Mesendoderm (in vitro differentiated cells): ENCODE measurements at regions not wholly inside any gene's neighbourhood (a gene's known extent, or its start where the extent isn't known, plus 50 kb on each side); places are given as distances from the start of the nearest gene placed in this dataset.
A peak's percentile ranks its signal among the peaks of the same experiment; 100 is the strongest.
"Not testable (repeated sequence)": the region's sequence is repeated elsewhere in the genome, so short reads cannot be mapped to it uniquely, and the experiment has no call there.

Experiments used
- DNase-seq: peaks from one replicate; pipeline ENCODE4 v3.0.0; 2013
- H2AK5ac ChIP-seq: 2 replicates; pipeline ENCODE4 v1.6.1; 2013; ENCODE audit warnings: low read length, inconsistent platforms
- H2BK120ac ChIP-seq: 2 replicates; pipeline ENCODE4 v1.6.1; 2013; ENCODE audit warnings: low read depth, mild to moderate bottlenecking, low read length, moderate library complexity, mixed read lengths
- H2BK15ac ChIP-seq: replicated peaks from 2 replicates; pipeline ENCODE4 v1.6.1; 2013; ENCODE audit warnings: low read depth, mild to moderate bottlenecking, moderate library complexity
- H2BK5ac ChIP-seq: 2 replicates; pipeline ENCODE4 v1.6.1; 2013; ENCODE audit warnings: low read length, inconsistent platforms
- H3K18ac ChIP-seq: 2 replicates; pipeline ENCODE4 v1.6.1; 2013; ENCODE audit warnings: mild to moderate bottlenecking, low read length, mixed read lengths
- H3K23ac ChIP-seq: one replicate; pipeline ENCODE4 v1.6.1; 2013; ENCODE audit warnings: low read length
- H3K27ac ChIP-seq: 2 replicates; pipeline ENCODE4 v1.5.1; 2013; ENCODE audit warnings: low read depth, mild to moderate bottlenecking, inconsistent platforms, low read length, moderate library complexity
- H3K27me3 ChIP-seq: 2 replicates; pipeline ENCODE4 v1.6.1; 2013; ENCODE audit warnings: low read length, control low read depth, mild to moderate bottlenecking, inconsistent platforms; ENCODE audit not compliant: insufficient read depth, poor library complexity
- H3K36me3 ChIP-seq: 2 replicates; pipeline ENCODE4 v1.6.1; 2013; ENCODE audit warnings: low read length, inconsistent platforms; ENCODE audit not compliant: control insufficient read depth, insufficient read depth
- H3K4ac ChIP-seq: one replicate; pipeline ENCODE4 v1.6.1; 2013; ENCODE audit warnings: low read depth, mild to moderate bottlenecking, low read length, moderate library complexity
- H3K4me1 ChIP-seq: 2 replicates; pipeline ENCODE4 v1.6.1; 2013; ENCODE audit warnings: low read depth, low read length, inconsistent platforms; ENCODE audit not compliant: control insufficient read depth
- H3K4me2 ChIP-seq: 2 replicates; pipeline ENCODE4 v1.6.1; 2013; ENCODE audit warnings: low read length
- H3K4me3 ChIP-seq: 2 replicates; pipeline ENCODE4 v1.5.1; 2013; ENCODE audit warnings: mild to moderate bottlenecking, low read length
- H3K56ac ChIP-seq: one replicate; pipeline ENCODE4 v1.6.1; 2013; ENCODE audit warnings: low read length
- H3K79me1 ChIP-seq: 2 replicates; pipeline ENCODE4 v1.6.1; 2013; ENCODE audit warnings: low read length, inconsistent platforms
- H3K79me2 ChIP-seq: 2 replicates; pipeline ENCODE4 v1.6.1; 2013; ENCODE audit warnings: mild to moderate bottlenecking, low read length; ENCODE audit not compliant: control insufficient read depth, insufficient read depth
- H3K9ac ChIP-seq: 2 replicates; pipeline ENCODE4 v1.6.1; 2013; ENCODE audit warnings: low read length, inconsistent platforms
- H4K5ac ChIP-seq: one replicate; pipeline ENCODE4 v1.6.1; 2013; ENCODE audit warnings: low read length
- H4K8ac ChIP-seq: one replicate; pipeline ENCODE4 v1.6.1; 2013; ENCODE audit warnings: low read depth, mild to moderate bottlenecking, control low read depth, low read length, moderate library complexity
- WGBS: extraction: QIAGEN DNeasy Blood & Tissue Kit; methylation state at CpG from one replicate; pipeline ENCODE4 v1.1.7; 2013; ENCODE audit warnings: low lambda C conversion rate, missing lambda C conversion rate; ENCODE audit not compliant: insufficient coverage; ENCODE audit errors: extremely low coverage; 5-methylcytosine and 5-hydroxymethylcytosine counted together

DNA sequence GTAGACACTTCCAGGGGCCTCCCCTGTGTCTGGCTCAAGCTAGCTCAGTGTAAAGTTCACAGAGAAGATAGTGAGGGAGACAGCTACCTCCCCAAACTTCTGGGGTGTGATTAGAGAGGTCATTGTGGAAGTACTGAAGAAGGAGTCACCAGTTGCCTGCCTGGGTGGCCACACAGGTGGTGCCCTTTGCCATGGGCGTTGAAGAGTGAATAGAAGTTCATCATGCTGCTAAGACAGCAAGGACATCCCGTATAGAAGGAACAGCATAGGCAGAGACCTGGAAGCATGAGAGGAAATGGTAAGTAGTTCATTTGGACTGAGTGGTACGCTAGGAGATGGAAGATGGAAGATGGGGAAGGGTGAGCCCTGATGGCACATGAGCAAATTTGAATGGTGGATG lies 110.1 kb downstream of the PJA1 start:
- H4K8ac ChIP-seq, result no peak overlapping the region
- H2BK120ac ChIP-seq, result no peak overlapping the region
- no peak overlapping the region for H4K5ac ChIP-seq
- no peak overlapping the region for H3K27ac ChIP-seq
- H3K79me2 ChIP-seq, result no peaks in the 10 kb centered on the region
- no peak overlapping the region for H3K23ac ChIP-seq
- H3K9ac ChIP-seq, result no peak overlapping the region
- H3K27me3 ChIP-seq, result no peaks in the 10 kb centered on the region
- peaks cover 3% of the 10 kb centered on the region for H3K4me1 ChIP-seq
- H3K4ac ChIP-seq, result no peak overlapping the region
- no peaks in the 10 kb centered on the region for H3K79me1 ChIP-seq
- H2AK5ac ChIP-seq, result no peak overlapping the region
- no peak overlapping the region for H3K56ac ChIP-seq
- no peak for DNase-seq
- no peak overlapping the region for H2BK5ac ChIP-seq
- no peak overlapping the region for H2BK15ac ChIP-seq
- H3K4me3 ChIP-seq, result no peak overlapping the region
- no peak overlapping the region for H3K4me2 ChIP-seq
- no peaks in the 10 kb centered on the region for H3K36me3 ChIP-seq
- H3K18ac ChIP-seq, result no peak overlapping the region
- WGBS, result no CpG with 5 or more reads among the region's 3 CpGs

- not testable (repeated sequence) for H4K5ac ChIP-seq, H3K23ac ChIP-seq, H3K4me1 ChIP-seq, H3K9ac ChIP-seq, H3K27ac ChIP-seq, H3K4me3 ChIP-seq, H3K18ac ChIP-seq, H3K27me3 ChIP-seq, H4K8ac ChIP-seq, H3K79me2 ChIP-seq, H2AK5ac ChIP-seq, H3K36me3 ChIP-seq, H2BK15ac ChIP-seq, H3K4me2 ChIP-seq, H3K79me1 ChIP-seq, H3K56ac ChIP-seq, H3K4ac ChIP-seq, DNase-seq, H2BK5ac ChIP-seq, H2BK120ac ChIP-seq
- WGBS, result no CpG with 5 or more reads among the region's 3 CpGs
Observed at GRCh38 chrX:69054497-69054896, 110.8 kb downstream of the PJA1 start.

DNA sequence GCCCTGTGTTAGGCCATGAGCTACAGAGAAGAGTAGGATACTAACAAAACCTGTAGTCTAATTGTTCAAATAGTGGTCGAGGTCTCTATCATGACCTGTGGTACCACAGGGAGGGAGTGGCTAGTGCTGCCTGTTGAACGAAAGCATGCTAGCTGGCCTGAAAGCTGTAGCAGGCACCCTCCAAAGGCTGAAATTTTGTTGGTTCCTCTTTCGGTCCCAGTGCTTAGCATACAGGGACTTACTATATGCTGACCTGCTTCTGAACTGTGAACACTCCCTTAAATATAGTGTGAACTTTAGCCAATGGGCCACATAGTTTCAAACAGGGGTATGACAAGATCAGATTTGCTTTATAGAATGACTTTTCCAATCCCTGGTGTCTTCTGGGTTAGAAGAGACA lies 113.4 kb downstream of the PJA1 start:
- WGBS, result no CpG with 5 or more reads among the region's 3 CpGs
- no peak overlapping the region for H3K4me2 ChIP-seq
- no peak overlapping the region for H2AK5ac ChIP-seq

DNA sequence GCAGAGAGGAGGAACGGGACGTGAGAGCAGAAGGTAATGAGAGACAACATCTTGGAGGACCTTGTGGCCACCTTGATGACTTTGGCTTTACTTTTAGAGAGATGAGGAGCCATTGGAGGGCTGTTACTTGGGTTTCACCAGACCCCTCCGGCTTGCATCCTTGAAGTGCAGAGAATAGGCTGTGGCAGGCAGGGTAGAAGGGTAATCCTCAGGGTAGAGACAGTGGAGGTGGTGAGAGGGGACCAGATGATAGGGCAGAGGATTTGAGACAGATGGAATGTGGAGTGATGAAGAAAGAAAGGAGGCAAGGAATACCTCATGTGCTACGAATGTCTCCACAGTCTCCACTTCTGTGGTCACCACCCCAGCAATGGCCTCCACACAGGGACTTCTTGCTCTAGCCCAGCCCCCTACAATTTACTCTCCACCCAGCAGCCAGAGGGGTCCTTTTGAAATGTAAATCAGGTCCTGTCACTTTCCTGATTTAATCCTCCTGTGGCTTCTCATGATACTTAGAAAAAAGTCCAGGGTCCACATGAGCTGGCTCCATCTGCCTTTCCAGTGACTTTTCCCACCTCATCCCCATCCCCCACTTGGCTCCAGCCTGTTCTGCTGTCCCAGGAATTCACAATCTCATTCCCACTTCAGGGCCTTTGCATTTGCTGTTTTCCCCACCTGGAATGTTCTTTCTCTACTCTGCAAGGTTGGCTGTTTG lies 115.0 kb downstream of the PJA1 start:
- no peak overlapping the region for H2BK15ac ChIP-seq
- no peak overlapping the region for H3K18ac ChIP-seq
- no peak overlapping the region for H3K23ac ChIP-seq
- peaks cover 3% of the 10 kb centered on the region for H3K4me1 ChIP-seq
- no peaks in the 10 kb centered on the region for H3K36me3 ChIP-seq
- WGBS, result no CpG with 5 or more reads among the region's 4 CpGs
- no peak overlapping the region for H3K4me3 ChIP-seq
- no peak overlapping the region for H2BK5ac ChIP-seq
- no peaks in the 10 kb centered on the region for H3K79me1 ChIP-seq
- no peaks in the 10 kb centered on the region for H3K79me2 ChIP-seq
- no peak overlapping the region for H3K4me2 ChIP-seq
- peak; percentile 52 for DNase-seq
- no peak overlapping the region for H4K5ac ChIP-seq
- H3K27ac ChIP-seq, result no peak overlapping the region
- H3K4ac ChIP-seq, result no peak overlapping the region
- no peak overlapping the region for H2AK5ac ChIP-seq
- H2BK120ac ChIP-seq, result no peak overlapping the region
- H3K9ac ChIP-seq, result no peak overlapping the region
- no peaks in the 10 kb centered on the region for H3K27me3 ChIP-seq
- H3K56ac ChIP-seq, result no peak overlapping the region
- no peak overlapping the region for H4K8ac ChIP-seq

More for the DNA sequence above, 113.4 kb downstream of the PJA1 start:
- Histone ChIP-seq H4K8ac (no peak overlapping the region), H3K18ac (no peak overlapping the region), H2BK5ac (no peak overlapping the region), H3K4me3 (no peak overlapping the region), H2BK120ac (no peak overlapping the region), H3K36me3 (no peaks in the 10 kb centered on the region), H3K4me1 (peaks cover 3% of the 10 kb centered on the region), H2BK15ac (no peak overlapping the region), H3K23ac (no peak overlapping the region), H3K9ac (no peak overlapping the region), H4K5ac (no peak overlapping the region), H3K79me2 (no peaks in the 10 kb centered on the region), H3K27ac (no peak overlapping the region), H3K56ac (no peak overlapping the region), H3K27me3 (no peaks in the 10 kb centered on the region), H3K79me1 (no peaks in the 10 kb centered on the region), H3K4ac (no peak overlapping the region)
- DNase-seq, result no peak

DNA sequence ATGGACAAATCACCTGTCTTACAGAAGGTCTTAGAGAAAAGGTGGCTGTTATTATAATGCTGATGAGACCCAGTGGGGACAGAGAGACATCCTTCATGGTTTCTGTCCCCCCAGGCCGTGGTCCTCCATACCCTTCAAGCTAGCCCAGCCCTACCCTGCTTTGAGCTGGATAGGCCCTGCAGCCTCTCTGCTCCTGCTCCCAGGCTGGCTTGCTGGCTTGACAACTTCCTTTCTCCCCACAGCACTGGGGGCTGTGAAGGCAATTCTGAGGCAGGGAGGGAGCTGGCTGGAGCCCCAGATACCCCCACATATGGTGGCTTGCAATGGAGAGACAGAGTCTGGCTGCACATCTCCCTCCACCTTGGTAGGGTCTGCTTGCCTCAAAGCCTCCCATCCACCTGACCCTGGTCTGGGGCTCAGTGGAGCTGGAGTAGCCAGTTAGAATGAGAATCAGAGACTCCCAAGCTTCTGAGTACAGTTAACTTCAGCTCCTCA lies 118.2 kb downstream of the PJA1 start:
- H2BK15ac ChIP-seq, result no peak overlapping the region
- H3K18ac ChIP-seq, result no peak overlapping the region
- H3K79me1 ChIP-seq, result no peaks in the 10 kb centered on the region
- H3K4ac ChIP-seq, result no peak overlapping the region
- no peak overlapping the region for H2BK120ac ChIP-seq
- no peak overlapping the region for H2BK5ac ChIP-seq
- H3K4me3 ChIP-seq, result no peak overlapping the region
- H3K79me2 ChIP-seq, result no peaks in the 10 kb centered on the region
- H3K9ac ChIP-seq, result no peak overlapping the region
- H3K4me1 ChIP-seq, result peaks cover 3% of the 10 kb centered on the region
- no peak overlapping the region for H3K27ac ChIP-seq
- H2AK5ac ChIP-seq, result no peak overlapping the region
- H3K36me3 ChIP-seq, result no peaks in the 10 kb centered on the region
- no peaks in the 10 kb centered on the region for H3K27me3 ChIP-seq
- DNase-seq, result no peak
- no CpG with 5 or more reads among the region's 1 CpG for WGBS
- H3K4me2 ChIP-seq, result no peak overlapping the region
- no peak overlapping the region for H3K56ac ChIP-seq
- no peak overlapping the region for H4K5ac ChIP-seq
- no peak overlapping the region for H3K23ac ChIP-seq
- H4K8ac ChIP-seq, result no peak overlapping the region
